K562 (cell line): ENCODE measurements at regions not wholly inside any gene's neighbourhood (a gene's known extent, or its start where the extent isn't known, plus 50 kb on each side); places are given as distances from the start of the nearest gene placed in this dataset.

Experiments used
- ATAC-seq: fragments of 200-7000 bp; cut with Tn5 transposase; 3 replicates; pipeline ENCODE4 v1.9.1; 2020; ENCODE audit warnings: moderate library complexity
- BruUV-seq: library from RNA; stranded (reverse); fragments of 400-500 nt; replicated peaks from 2 replicates; lab custom pipeline; 2021; lab: Mats Ljungman, UMichigan
- CTCF ChIA-PET: fragments of 300-600 bp; formaldehyde crosslinking; extraction: SDS; loops from one replicate; lab custom pipeline; 2021; ENCODE audit warnings: low intra/inter-chr PET ratio; lab: Yijun Ruan, JAX
- POLR2A ChIA-PET: fragments of 300-600, 350-650 bp; sonication (Branson Sonifier 250); formaldehyde crosslinking; extraction: SDS; loops from one replicate; lab custom pipeline; 2021; ENCODE audit warnings: antibody characterized with exemption, inconsistent platforms; lab: Yijun Ruan, JAX
- DNase-seq, 4 experiments: peaks; one replicate each; pipeline versions ENCODE4 v3.0.0 to v3.0.0-alpha.2; 2011 to 2018; ENCODE audit warnings: low spot score in 3 of 4, mixed read lengths in 3 of 4; ENCODE audit errors: extremely low read depth in 1 of 4
- FAIRE-seq: peaks from 2 replicates; lab custom pipeline; 2011; peaks lifted over from hg19 to GRCh38; lab: Jason Lieb, UNC
- H2AFZ ChIP-seq: 2 replicates; pipeline ENCODE4 v1.6.0; 2011; ENCODE audit warnings: low read depth, low read length, control low read depth, inconsistent platforms
- H3K27ac ChIP-seq: fragments of 200-600 bp; 3 replicates; pipeline ENCODE4 v1.8.0; 2011; ENCODE audit warnings: low read depth, mild to moderate bottlenecking, control low read depth, inconsistent platforms, low read length, moderate library complexity, mixed read lengths; ENCODE audit errors: extremely low read depth
- H3K27me3 ChIP-seq, 2 experiments: fragments of 300-600 bp in 1 of 2; 2 replicates in 1 of 2; 3 replicates in 1 of 2; pipeline versions ENCODE4 v1.6.0 to v1.8.0; 2011; ENCODE audit warnings: inconsistent platforms in 2 of 2, low read length in 2 of 2, mild to moderate bottlenecking in 1 of 2, mixed read lengths in 1 of 2, moderate library complexity in 1 of 2; ENCODE audit not compliant: control insufficient read depth in 2 of 2, insufficient read depth in 2 of 2
- H3K36me3 ChIP-seq: fragments of 300-600 bp; 3 replicates; pipeline ENCODE4 v1.8.0; 2011; ENCODE audit warnings: mild to moderate bottlenecking, low read length, inconsistent platforms; ENCODE audit not compliant: control insufficient read depth, insufficient read depth
- H3K4me1 ChIP-seq, 2 experiments: fragments of 200-600 bp in 1 of 2; replicated peaks in 1 of 2; 2 replicates in 1 of 2; 3 replicates in 1 of 2; pipeline versions ENCODE4 v1.5.1 to v1.8.0; 2011; ENCODE audit warnings: inconsistent platforms in 2 of 2, low read length in 2 of 2, mild to moderate bottlenecking in 1 of 2, mixed read lengths in 1 of 2, moderate library complexity in 1 of 2; ENCODE audit not compliant: control insufficient read depth in 2 of 2, insufficient read depth in 2 of 2
- H3K4me2 ChIP-seq: 2 replicates; pipeline ENCODE4 v1.6.1; 2011; ENCODE audit warnings: low read length, control low read depth, inconsistent platforms, mixed read lengths; ENCODE audit not compliant: insufficient read depth
- H3K4me3 ChIP-seq: fragments of 200-600 bp; sonication (generic), shearing (Covaris generic); 2 replicates; pipeline ENCODE4 v1.5.1; 2016; ENCODE audit warnings: control low read depth, inconsistent platforms
- H3K79me2 ChIP-seq: fragments of 200-600 bp; 3 replicates; pipeline ENCODE4 v1.8.0; 2011; ENCODE audit warnings: low read length, inconsistent platforms; ENCODE audit not compliant: control insufficient read depth, insufficient read depth
- H3K9ac ChIP-seq, 2 experiments: 2 replicates each; pipeline versions ENCODE4 v1.6.0 to v1.6.1; 2011; ENCODE audit warnings: low read depth in 2 of 2, low read length in 2 of 2, control low read depth in 1 of 2, inconsistent platforms in 1 of 2, mild to moderate bottlenecking in 1 of 2, mixed read lengths in 1 of 2; ENCODE audit not compliant: insufficient read depth in 1 of 2
- H3K9me1 ChIP-seq: one replicate; pipeline ENCODE4 v1.6.0; 2011; ENCODE audit warnings: inconsistent platforms, mild to moderate bottlenecking, low read length, moderate library complexity; ENCODE audit not compliant: control insufficient read depth, insufficient read depth
- H3K9me3 ChIP-seq: replicated peaks from 2 replicates; pipeline ENCODE4 v1.5.1; 2011; ENCODE audit warnings: low read depth, low read length, inconsistent platforms; ENCODE audit not compliant: control insufficient read depth, insufficient read depth
- H4K20me1 ChIP-seq: replicated peaks from 2 replicates; pipeline ENCODE4 v1.6.1; 2011; ENCODE audit warnings: low read length, inconsistent platforms, mixed read lengths; ENCODE audit not compliant: control insufficient read depth, insufficient read depth
- DEAF1 ChIP-seq: fragments of 450-650 bp; formaldehyde crosslinking; IDR thresholded peaks from 2 replicates; pipeline ENCODE4 v1.4.0; 2020; ENCODE audit warnings: mild to moderate bottlenecking, moderate library complexity
- KLF16 ChIP-seq: IDR thresholded peaks from 2 replicates; pipeline ENCODE4 v1.6.1; 2016; ENCODE audit warnings: antibody characterized with exemption
- ZNF277 ChIP-seq: fragments of 250-450 bp; sonication (Bioruptor Pico); IDR thresholded peaks from 2 replicates; pipeline ENCODE4 v1.8.0; 2022; ENCODE audit warnings: inconsistent platforms, mild to moderate bottlenecking, moderate library complexity, borderline replicate concordance
- ZNF316 ChIP-seq: fragments of 450-650 bp; IDR thresholded peaks from 2 replicates; pipeline ENCODE4 v1.6.1; 2016
- WGBS: fragments of 100-300 bp; shearing (Covaris generic); methylation state at CpG from one replicate; pipeline ENCODE4 v1.1.6; 2016; ENCODE audit warnings: low coverage, mixed read lengths; ENCODE audit not compliant: insufficient coverage; ENCODE audit errors: missing lambda C conversion rate; 5-methylcytosine and 5-hydroxymethylcytosine counted together
- in situ Hi-C: fragments of 300-500 bp; cut with MboI; formaldehyde crosslinking; loops from 4 replicates; pipeline ENCODE4 v1.15.0; 2018; ENCODE audit warnings: inconsistent platforms, mixed read lengths
- intact Hi-C: fragments of 100-400 bp; cut with micrococcal nuclease; formaldehyde crosslinking; loops from 2 replicates; pipeline ENCODE4 v1.14.2; 2022

GRCh38 chr9:111106202-111106601, 67.9 kb upstream of the LPAR1 start:
- H3K4me1 ChIP-seq = no peaks in the 10 kb centered on the region
- no peaks in the 10 kb centered on the region for H4K20me1 ChIP-seq
- TF ChIP-seq ZNF316 = no peak
- TF ChIP-seq ZNF277 (CRISPR knock-in tag) = no peak
- no peak for TF ChIP-seq KLF16
- TF ChIP-seq DEAF1 (CRISPR knock-in tag) = no peak
- ChIA-PET POLR2A (no interaction called here), CTCF (no interaction called here)
- no peaks in the 10 kb centered on the region for H3K79me2 ChIP-seq
- intact Hi-C loops = no loop called here
- H3K9me3 ChIP-seq = no peaks in the 10 kb centered on the region
- ATAC-seq = no peak
- H2AFZ ChIP-seq = no peak overlapping the region
- 0% methylated on average over 6 of the region's 6 CpGs for WGBS
- no peaks in the 10 kb centered on the region for H3K9me1 ChIP-seq
- DNase-seq = no peak
- no peak overlapping the region for H3K4me3 ChIP-seq
- no peaks in the 10 kb centered on the region for H3K36me3 ChIP-seq
- FAIRE-seq = no peak
- no peaks in the 10 kb centered on the region for H3K27me3 ChIP-seq
- H3K9ac ChIP-seq = no peak overlapping the region
- no peak overlapping the region for H3K4me2 ChIP-seq
- H3K27ac ChIP-seq = no peak overlapping the region
- no TSS peak for BruUV-seq
- in situ Hi-C loops = no loop called here
